ENCODE measurements at regions not wholly inside any gene's neighbourhood (a gene's known extent, or its start where the extent isn't known, plus 50 kb on each side); places are given as distances from the start of the nearest gene placed in this dataset.

DNA sequence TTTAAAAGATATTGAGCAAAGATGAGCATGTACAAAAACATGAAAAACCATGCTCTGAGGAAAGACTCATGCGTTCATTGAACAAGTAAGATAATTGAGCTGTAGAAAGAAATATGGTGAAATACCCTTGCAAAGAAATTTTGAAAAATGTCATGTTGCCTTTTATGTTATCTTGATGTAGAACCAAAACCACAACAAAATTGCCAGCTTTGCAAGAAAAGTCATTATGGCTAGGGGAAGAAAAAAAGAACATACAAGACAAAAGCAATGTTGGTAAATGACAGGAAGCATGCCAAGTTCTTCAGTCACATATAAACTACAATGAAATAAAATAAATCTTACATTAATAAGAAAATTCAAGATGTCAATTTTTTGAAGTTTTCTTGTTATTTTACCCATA, 368.0 kb downstream of the IRX1 start:
- peak; percentile 13 for DNase-seq

DNA sequence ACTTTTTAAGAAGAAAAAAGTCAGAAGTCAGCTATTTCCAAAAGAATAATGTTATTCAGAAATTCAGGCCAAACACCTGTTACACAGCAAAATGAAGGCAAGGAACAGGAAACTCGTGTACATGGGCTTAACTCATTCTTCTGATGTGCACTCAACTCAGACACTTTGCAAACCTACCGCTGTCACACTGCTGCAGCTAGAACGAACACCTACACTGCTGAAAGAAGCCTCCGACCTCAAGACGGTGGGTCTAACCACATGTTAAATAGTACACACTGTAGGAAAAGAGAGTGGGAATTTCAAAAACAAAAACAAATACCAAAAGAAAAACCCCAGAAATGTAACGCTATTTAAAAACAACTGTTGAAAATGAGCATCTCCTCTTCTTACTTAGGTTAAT, 384.5 kb downstream of the IRX1 start:
- DNase-seq: no peak

DNA sequence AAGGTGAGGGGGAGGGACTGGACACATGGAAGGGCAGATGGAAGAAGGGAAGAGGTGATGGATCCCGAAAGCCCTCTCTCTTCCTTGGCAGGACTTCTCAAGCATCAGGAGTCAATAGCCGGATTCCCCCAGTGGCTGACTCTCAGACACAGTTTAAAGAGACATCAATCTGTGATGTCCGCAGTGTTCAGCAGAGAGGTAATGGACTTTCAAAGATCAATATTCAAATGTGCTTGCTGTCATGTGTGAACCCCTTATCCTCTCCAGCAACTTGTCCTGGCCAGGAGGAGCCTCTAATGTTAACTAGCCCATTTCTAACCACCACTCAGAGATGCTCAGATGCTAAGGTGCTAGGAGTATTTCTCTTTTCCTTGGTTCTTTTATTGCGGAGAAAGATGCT, 392.2 kb downstream of the IRX1 start:
- no peak for DNase-seq

DNA sequence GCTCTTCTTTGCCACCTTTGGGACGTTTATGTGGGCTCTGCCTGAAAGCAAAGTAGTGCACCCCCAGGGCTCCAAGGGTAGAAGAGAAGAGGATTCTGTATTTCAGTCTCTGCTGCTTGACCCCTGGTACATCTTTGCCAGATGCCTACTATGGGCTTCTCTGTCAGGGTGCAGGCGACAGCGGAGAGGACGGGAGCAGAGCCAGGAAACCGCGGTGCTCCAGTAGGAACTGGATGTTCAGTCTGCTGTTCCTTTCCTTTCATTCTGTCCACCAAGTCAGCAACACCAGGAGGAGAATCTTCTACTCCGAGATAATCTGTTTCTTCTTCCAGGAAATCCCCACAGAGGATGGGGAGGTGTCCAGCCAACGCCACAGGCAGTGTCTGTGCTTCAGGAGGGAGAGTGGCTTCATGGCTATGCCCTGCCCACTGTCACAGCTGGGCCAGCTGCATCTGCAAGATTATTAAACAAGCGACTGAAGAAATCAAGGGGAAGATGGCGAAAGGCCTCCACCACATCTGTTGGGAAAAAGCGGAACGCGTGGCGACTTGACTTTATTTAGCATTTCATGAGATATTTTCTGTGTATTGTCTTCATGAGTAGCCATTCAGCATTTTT, 398.3 kb downstream of the IRX1 start:
- DNase-seq: peak; percentile 51

DNA sequence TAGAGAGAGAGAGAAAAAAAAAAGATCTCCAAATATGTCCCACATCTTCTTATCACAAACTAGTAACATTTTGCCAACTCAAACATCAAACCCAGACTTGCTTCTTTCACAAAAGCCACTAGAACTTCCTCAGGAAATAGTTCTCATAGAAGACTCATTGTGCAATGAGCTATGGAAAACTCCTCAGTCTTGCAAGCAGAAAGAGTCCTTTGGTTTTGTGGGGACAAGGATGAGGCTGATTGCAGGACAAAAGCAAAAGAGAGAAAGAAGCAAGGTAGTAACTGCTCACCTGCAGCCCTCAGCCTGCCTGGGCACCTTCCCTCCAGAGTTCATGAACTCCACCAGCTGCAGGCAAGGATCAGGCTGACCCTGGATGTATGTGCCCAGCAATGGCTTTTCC, 399.0 kb downstream of the IRX1 start:
- peak; percentile 22 for DNase-seq

DNA sequence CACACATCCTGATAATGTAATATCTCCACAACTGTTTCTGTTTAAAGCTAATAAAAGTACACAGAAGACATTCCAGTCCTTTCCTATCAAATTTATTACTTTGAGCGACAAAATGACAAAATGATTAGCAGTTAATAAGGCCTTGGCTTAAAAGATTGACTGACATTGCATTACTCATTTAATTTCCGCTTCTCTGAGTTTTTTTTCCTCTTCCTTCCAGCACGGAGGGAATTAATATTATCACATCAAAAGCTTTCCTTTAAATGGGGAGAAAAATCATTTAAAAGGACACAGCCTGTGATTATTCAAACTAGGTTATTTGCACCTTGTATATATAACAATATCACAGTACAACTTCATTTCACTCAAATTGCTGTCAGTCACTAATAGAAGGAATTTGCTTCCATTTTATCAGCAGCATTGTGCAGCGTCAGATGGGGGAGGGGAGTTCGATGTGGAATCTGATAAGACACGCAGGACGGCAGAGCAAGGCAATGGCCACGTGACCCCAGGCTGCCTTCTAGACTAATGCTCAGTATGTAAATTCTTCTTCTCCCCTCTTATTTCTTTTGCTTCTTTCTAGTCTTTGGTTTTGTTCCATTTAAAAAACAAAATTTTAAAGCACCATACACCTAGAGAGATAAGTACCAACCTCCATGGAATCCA, 400.5 kb downstream of the IRX1 start:
- DNase-seq: peak; percentile 65

DNA sequence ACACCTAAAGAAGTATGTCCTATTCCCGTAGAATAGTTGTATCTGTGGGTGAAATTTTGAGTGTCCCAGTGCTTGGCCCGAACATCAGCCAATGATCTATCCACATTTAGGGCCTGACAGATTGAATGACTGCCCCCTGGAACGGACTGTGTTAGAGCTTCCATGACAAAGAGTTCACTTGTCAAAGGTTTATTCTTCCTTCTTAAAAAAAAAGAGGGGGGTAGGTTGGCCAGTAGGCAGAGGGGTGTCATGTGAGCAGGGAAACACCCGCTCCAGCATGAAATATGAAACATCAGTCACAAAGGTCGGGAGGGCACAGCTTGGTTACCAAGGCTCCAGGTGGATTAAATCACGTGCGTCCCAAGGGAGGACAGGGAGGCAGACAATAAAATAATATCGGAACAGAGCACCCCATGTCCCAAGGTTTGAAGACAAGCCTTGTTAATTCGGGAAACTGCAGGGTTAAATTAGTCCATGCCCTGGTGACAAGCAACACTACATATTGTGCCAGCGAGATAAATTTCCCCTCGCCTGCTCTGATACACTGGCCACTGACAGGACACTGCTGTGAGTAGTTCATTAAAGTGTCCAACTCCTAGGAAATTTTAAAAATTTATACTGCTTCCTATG, 401.2 kb downstream of the IRX1 start:
- no peak for DNase-seq

DNA sequence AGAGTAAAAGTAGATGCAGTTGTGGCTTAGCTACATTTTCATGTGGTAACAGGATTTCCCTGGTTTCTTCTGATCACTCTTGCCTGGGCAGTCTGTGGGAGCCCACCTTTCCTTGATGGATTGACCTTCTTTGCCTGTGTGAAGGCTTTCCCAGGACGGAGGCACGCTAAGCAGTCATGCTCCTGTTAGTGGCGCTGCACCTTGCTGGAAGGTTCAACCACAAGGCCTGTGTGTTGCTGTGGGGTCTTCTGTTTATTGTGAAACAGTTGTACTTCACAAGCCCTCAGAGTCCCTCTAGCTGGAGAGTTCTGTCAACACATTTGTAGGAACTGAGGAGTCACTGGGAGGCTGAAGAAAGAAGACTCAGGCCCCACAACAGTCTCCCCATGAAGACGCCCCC, 402.0 kb downstream of the IRX1 start:
- no peak for DNase-seq

DNA sequence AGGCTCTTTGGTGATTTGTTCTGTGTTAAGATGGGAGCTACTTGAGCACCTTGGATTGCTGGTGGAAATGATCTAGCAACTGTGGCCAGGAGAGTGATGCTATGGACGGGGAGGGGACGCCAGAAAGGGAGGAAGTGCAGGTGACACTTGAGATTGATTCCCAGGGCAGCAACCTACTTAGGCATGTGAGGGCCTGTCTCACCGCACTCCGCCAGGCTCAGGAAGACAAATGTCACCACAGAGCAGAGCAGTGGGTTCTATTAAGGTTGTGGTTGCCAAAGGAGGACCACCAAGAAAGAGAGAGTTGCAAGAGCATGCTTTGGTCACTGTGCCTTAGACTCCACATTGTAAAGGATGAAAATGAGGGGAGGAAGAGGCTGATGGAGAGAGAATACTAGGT, 404.3 kb downstream of the IRX1 start:
- DNase-seq: no peak

DNA sequence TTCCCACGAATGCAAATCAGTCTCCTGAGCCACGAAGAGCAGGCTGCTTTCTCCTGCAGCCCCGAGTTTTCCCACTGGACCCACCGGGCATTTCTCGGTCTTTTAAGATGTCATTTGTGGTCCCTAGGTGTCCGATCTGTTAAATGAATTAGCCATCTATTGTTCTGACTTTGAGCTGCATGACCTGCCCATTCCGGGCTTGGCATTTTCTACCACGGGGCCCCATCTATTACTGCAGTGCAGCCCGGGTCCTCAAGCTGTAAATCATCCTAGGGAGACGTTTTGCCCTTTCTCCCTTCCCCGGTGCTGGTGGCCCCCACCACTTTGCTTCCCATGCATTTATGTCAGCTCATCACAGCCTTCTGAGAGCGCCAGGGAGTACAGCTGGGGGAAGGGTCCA, 405.4 kb downstream of the IRX1 start:
- DNase-seq: no peak

DNA sequence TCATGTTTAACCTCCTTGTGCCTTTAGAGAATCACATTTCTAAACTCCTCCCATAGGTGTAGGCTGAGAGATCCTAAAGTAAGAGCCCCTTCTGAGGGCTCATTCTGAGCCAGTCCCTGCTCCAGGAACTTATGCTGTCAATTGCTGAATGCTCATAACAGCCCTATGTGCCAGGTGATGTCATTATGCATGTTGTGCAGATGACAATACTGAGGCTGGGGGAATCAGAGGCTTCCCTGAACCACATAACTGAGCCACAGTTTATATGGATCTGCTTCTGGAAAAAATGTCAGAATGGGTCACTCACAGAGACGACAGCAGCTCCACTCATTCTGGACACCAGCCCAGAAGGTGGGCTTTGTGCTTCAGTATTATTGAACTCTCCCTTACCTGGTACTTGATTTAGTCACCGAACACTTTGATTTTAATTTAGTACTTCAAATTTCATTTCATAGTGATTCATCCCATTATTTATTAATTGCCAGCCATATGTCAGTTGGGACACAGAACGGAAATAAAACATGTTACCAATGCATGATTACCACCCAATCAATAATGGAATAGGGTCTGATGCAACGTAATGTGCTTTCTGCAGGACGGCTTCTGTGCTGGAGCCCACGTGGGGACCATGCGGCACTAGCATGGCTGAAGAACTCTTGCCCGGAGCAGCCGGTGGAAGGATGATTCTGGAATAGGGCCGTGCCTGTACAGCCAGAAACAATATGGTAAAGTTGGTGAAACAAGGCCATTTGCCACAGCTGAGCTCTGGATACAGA, 406.3 kb downstream of the IRX1 start:
- DNase-seq: no peak

DNA sequence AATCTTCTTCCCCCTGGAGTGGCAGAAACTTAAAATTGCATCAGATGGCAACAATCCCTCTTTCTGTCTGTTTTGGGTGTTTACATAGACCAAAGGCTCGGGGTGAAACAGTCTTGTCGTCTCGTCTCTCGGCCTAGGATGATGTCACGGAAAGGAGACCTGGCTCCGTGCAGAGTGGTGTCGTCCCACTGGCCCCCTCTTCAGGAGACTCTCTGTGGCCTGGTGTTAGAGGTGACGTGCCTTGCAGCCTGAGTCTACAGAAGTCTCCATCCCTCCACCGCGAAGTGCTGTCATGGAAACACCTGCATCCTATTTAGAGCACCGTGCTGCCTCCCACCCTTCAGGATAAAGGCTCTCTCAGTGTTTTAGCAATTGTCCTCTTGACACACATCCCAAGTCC, 409.7 kb downstream of the IRX1 start:
- no peak for DNase-seq

DNA sequence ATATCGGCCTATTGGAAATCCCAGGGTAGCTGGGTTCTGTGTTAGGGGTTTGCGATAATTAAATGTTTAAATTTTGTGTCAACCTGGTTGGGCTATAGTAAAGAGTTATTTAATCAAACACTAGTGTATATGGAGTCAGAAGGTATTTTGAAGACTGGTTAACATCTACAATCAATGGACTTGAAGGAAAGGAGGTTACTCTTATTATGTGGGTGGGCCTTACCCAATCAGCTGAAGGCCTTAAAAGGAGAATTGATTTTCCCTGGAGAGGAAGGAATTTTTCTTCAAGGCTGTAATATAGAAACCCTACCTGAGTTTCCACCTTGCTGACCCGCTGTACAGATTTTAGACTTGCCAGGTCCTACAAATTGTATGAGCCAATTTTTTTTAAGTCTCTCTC, 411.4 kb downstream of the IRX1 start:
- no peak for DNase-seq

DNA sequence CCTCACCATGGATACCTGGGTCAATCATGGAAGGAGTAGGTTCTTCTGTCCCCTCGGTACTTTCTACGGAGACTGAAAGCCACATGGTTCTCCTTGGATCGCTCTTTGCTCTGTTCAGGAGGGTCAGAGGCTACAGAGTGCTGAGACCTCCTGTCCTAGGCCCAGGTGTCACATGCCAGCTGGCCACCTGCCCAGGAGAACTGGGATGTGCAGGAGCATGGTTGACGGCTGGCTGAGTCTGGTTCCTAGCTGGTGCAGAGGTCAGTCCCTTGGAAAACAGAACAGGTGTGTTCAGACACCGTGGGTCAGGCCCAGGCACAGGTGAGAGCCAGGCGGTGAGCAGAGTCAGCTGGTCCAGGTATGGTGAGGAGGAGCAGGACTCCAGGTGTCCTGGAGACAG, 416.3 kb downstream of the IRX1 start:
- DNase-seq: no peak

DNA sequence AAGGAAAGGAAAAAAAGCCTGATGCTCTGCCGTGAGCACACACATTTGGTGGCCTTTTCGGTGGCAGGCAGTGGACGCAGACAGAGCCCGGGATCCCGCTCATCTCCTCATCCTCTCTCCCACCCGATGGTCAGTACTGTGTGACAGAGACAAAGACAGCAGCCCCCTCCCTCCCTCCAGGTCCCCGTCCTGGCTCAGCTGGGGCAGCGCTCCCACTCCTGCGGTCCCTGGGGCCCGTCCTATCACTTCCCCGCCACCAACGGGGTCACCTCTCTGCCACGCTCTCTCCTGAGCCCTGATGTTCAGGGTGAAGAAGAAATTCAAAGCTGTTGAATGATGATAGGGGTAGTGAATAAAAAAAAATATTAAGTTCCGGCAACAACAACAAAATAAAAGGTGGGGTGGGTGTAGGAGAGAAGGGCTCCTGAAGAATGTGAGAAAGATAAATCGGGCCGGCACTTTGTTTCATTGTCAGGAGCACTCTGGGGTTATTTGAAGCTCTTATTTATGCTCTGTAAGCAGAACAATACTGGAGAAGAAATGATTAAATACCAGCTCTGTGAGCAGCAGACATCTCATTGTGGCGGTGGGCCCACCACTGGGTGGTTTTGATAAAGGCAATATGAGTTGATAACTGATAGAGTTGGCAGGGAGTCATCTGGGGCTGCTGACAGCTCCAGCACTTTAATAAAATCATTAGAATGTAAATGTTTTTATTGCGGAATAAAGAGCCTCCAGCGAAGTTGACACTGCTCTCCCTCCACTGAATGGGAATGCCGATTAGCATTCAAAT, 417.7 kb downstream of the IRX1 start:
- DNase-seq: peak; percentile 37

DNA sequence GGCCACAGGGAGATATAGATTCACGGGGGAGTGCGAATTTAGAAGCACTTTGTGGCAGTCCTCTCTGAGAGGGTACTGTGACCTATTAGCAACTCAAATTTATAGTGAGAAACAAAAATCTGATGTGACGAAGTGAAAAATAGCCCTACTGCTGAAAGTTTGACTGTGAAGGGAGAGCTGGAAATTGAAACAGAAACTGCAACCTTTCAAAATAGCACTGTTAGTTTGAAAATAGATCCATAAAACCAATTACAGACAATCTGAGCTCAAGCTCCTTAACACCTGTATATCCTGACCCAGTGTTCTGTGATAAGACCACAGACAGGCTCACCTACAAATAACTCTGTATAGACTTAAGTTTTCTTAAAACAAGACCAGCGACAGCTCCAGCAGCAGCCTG, 420.1 kb downstream of the IRX1 start:
- DNase-seq: no peak

DNA sequence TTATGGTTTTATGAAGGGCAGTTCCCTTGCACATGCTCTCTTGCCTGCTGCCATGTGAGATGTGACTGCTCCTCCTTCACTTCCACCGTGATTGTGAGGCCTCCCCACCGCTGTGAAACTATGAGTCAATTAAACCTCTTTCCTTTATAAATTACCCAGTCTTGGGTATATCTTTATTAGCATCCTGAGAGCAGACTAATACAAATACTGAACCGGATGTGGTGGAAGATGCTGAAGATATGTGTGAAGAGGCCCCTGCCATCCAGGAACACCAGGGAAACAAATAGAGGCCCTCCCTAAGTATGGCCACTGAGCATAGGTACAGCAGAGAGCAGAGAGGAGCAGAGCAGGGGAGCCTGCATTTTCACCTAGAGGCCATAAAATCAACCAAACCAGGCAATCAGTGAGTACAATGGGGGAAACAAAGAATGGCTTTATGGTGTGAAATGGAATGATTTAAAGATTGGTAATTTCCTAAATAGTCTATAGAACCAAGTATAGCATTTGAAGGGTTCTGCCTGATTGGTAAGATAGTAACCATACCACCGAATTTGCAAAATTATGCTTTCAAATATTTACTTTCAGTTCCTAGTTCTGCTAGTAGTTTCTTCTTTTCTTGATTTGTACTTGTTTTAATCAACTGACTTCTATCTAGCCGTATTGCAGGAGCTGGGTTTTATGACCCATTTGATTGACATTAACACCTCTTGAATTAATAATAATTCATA, 421.6 kb downstream of the IRX1 start:
- DNase-seq: no peak

DNA sequence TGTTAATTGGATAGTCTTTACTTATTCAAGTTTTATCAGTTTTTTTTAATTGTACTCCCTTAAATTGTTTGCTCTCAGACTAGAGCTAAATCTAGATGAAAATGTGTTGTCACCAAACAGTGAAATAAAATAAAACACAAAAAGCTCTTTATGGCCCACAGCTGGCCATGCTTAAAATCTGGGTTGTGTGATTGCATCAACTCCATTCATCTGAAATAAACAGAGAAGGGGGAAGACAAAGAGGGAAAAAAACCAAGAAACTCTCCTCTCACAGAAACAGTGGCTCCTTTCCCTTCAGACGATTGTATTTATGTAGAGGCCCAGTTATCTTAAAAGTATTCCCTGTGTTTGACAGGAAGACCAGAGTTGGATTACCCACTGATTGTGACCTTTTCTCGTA, 422.4 kb downstream of the IRX1 start:
- no peak for DNase-seq

DNA sequence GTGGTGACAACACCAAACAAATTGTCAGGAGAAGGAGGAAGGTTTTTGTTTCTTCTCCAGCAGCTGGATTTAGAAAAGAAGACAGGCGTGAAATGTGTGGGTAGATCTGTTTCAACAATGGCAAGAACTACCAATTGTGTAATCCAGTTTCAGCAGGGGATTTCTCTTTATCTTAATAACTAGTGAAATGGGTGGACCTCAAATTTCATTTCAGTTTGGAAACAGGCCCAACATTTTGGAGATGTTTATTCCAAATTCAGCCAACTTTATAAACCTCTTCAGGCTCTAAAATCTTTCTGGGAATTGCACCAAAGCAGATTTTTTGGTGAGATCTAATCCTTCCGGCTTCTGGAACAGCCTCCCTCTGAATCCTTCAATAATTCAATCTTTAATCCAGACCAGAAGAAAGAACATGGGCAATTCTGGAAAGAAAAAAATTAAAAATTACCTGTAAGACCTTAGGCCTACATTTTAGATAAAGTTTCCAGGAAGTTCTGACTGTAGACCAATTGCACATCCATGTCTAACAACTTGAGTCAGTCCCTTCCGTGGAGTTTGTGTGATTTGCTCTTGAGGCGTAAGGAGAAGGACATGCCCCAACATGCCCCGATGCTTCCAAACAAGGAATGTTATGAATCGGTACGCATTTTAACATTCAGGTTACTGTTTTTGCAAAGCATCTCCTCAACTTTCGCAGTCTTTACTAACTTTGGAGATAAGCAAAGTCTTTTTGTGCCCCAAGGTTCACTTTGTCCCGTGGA, 423.6 kb downstream of the IRX1 start:
- DNase-seq: no peak

DNA sequence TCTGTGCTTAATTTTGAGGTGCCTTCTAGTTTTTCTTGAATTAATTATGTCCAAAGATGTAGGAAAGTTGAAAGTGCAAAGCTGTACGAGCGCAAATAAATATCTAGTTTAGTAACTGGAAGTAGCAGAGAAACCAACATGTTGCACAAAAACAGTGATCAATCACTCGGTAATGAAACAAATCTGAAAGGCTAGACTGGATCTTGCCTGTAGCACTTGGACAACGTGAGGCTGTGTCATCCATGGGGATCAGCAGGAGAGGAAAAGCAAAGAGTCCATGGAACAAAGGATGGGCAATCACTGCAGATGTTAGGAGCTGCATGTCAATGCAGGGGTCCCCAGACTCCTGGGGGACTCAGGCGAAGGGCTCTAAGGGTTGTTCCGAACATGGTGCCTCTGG, 424.2 kb downstream of the IRX1 start:
- no peak for DNase-seq

DNA sequence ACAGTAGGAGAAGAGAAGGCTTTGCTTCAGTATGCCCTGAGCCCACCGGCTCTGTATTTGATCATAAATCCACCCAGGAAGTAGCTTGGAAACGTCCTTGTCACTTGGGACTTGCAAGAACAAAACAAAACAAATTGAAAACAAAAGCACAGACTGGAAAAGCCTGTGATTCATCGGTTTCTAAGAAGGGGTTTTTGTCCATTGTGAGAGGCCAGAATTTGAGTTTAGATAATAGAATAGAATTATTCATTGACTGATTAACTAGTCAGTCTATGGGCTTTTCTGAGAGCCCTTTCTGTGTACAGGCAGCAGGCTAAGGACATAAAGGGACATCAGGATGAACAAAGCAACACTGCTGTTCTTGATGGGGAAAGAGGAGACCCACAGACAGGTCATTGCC, 424.8 kb downstream of the IRX1 start:
- DNase-seq: no peak
